HG03571 (cell line): ENCODE measurements at regions not wholly inside any gene's neighbourhood (a gene's known extent, or its start where the extent isn't known, plus 50 kb on each side); places are given as distances from the start of the nearest gene placed in this dataset.

Source experiments
- ATAC-seq: cut with Tn5 transposase; IDR thresholded peaks from one replicate; pipeline ENCODE4 v1.9.1; 2021; ENCODE audit not compliant: unreplicated experiment

DNA sequence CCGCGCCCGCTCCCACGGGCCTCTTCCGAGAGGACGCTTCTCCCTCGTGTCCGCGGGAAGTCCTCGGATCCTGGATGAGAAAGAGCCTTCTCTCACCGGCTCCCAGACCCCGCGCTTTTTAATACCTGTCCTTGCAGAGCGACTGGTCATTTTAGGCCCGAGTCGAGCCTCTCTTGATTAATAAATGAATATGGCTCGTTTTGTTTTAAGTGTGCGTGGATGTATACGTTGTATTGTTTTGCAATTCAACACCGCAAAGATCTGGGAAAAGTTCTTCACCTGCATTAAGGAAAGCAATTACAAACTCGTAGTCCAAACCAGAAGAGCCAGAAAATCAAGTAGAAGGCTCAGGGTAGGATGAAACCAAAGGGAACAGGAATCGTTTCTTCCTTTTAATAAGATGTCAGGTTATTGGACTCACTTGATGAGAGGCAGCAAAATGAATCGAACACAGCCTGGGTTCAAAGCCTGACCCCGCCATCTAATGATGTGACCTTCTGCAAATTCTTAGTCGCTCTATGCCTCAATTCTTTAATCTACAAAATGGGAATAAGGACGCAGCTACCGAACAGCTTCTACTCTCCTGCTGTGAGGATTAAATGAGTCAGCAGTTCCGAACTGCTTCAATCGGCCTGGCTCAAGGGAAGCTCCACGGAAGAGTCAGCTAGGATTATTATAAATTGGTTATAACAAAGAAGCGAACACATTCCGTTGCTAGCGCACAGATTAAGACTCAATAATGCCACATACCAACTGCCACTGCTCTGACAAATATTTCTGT is 277.8 kb upstream of the NEBL start:
- ATAC-seq, result no peak

DNA sequence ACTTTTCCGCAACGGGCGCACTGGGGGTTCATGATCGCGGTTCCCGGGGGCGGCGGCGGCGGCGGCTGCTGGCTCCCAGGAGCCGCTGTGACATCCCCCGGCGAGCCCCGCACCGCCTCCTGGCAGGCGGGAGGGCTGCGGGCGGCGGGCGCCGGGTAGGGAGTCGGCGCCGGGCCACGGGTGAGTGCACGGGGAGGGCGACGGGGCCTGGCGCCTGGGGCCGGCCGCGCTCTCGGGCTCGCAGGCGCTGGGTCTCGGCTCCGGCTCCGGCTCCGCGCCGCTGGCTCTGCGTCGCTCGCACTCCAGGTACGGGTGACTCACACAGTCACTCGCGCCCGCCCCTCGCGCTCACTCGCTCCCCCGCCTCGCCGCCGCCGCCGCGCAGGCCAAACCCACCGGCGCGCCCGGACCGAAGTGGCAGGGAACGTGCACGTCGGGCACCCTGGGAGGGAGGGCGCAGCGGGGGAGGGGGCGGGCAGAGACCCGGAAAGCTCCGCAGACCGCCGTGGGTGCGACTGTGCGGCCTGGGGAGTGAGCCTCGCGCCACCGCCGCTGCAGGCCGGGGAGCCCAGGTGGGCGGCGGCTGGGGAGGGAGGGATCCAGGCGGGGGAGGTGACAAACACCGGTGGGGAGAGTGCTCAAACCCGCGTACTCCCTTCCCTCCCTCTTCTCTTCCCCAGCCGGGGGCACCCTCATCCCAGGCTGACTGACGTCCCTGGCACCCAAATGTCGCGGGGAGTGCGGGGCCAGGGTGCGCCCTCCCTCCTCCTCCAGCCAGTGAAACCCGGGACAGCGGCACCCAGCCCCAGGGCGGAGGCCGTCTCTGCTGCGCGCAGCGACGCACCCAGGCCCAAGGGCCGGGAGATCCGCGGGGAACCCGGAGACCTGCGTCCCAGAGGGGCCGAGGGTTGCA is 276.9 kb upstream of the NEBL start:
- no peak for ATAC-seq

DNA sequence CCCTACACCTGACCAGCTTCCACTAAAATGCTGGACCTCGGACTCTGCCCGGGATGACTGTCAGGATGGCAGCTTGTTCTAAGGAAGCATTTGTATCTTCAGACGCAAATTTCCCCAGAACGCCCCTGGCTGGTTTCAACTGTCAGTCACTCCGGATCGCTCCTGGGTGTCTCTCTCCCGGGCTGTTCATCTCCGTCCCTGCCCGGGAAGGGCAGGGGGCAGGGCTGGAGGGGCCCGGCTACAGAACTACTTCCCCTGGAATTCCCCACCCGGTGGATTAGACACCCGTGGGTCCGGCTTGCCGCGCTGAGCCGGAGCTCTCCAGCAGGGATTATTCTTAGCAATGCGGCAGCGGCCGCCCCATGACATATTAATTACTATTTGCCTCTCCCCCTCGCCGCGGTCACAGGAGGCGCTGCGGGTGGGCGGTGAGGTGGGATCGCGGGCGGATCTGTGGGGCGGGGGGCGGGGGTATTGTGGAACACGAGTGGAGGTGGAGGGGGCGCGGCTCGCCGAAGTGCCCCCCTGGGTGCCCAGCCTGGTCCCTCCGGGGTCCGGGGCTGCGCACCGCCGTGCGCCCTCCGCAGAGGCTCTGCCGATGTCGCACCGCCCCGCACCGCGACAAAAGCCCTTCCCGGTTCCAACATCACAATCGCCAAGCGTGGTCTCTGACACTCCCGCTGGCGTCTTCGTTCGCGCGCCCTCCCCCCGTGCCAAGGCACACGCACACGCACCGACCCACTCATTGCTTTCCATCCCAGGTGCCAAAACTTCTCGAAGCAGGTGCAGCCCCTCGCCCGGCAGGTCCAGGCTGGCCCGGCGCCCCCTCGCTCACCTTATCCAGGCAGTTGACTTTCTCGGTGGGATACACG is 276.1 kb upstream of the NEBL start:
- no peak for ATAC-seq

DNA sequence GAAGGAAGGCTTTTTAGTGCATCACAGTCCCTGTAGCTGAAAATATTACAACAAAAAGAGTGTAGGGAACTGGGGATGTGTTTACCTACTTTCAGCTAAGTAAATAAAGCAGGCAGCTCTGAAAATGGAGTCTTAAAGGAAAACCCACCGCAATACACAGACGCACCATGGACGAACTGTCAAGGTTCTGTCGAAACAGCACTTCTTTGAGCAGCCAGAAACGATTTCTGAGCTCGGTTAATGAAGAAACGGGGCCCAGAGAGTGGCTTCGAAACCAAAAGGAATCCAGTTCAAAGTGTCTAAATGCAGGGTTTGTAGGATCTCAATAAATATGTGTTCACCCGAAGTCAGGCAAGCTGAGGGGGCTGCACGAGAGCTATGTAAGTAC is 275.4 kb upstream of the NEBL start:
- ATAC-seq, result no peak

DNA sequence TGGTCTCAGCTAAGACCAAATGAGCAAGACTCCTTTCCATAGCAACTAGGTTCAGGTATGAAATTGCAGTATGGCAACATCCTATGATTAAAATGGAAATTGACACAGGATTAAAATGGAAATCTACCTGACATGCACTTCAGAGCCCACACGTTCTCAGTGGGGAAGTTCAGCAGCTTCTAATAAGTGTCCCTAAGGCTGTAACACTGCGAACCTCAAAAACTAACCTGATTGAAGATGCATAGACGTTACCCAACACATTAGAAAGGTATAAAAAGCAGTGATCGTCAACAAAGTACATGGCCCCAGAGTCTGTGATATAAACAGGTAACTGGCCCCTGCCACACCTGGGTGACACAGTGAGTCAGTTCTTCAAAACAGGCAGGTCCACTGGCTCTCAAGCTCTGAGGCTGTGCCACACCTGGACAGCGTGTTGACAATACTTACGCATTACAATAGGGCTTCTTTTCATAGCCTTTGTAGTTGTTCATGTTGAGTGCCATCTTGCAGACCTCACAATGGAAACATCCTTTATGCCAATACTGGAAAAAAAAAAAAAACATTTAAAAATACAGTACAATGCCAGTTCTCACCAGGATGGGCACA is 274.9 kb upstream of the NEBL start:
- ATAC-seq, result no peak

DNA sequence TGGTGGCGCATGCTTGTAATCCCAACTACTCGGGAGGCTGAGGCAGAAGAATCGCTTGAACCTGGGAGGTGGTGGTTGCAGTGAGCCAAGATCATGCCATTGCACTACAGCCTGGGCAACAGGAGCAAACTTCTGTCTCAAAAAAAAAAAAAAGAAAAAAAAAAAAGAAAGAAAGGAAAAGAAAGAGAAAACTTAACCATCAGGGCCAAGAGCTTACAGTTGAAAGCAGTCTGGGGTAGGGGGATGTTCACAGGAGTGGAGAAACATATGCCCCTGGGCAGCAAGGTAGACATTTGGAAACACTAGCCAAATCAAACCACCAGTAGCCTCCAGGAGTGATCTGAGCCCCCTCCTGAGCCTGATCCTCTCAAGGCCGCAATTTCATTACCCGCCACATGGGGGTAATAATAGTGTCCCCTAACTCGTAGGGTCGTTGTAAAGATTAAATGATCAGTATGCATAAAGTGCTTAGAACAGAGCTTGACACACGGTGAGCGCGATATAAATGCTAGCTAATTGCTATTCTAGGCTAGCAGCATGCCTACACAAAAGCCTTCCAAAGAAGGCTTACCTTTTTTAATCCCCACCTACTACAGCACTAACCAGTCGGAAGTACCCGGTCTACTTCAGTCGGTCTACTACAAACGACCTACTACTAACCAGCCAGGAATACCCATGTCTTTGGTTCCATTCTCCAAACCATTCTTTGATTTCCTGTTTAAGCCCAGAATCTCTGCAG is 274.3 kb upstream of the NEBL start:
- ATAC-seq, result no peak

DNA sequence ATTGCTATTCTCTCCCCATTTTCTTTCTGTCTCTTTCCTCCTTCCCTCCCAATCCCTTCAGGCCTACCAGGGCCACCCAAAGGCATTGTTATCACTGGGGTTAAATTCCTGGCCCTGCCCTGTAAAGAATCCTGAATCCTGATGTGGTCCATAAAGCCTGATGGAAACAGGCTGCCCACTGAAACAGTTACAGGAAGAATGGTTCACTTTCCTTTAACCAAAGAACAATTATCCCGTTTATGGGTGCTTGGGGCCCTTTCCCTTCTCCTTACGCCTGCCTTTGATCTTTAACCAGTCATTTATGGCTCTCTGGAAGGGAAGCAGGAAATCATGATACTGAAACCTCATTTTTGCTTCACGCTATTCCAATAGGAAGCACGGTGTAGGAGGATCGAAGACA is 273.1 kb upstream of the NEBL start:
- ATAC-seq, result no peak

DNA sequence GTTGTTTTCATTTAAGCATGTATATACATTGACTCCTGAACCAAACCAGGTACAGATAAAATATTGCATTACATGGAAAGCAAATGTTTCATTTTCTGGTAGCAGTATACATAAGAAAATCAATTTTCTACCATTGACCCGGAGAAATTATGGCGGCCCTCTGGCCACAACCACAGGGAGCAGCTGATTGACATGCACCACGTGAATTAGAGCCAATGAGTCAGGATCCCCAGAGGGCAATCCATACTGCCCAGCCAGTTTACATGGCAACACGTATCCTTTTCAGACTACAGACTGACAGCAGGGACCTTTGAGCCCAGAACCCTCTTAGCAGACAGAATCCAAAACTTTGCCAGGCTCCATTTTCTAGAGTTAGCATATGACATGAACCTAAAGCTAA is 272.2 kb upstream of the NEBL start:
- no peak for ATAC-seq

DNA sequence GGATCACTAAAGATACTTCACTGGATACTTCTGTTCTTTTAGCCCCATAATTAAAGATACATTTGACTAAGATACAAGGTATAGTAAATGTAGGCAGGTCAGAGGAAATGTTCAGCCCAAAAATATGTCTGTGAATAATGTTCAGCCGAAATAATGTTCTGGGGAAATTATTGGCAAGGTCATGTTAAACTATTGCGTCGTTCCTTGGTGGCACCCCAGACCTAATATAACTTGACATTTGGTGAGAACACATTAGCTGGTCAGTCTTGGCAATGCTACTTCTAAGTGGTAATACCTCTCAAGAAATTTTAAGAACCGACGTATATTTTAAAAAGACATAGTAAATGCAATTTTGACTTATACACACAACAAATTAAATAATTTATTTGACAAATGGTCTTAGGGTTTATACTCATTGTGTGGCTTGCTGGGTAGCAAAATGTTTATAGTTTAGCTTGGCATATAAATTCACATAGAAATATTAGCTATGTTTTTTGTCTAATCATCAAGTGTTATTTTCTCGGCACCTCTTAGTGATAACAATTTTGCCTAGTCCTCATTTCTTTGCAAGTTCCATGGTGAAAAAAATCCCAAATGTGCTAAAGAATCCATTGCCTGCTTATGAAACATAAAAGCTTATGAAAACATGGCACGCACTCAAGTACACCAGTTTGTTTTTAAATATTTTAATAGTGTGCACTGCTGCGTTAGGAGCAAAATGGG is 270.3 kb upstream of the NEBL start:
- no peak for ATAC-seq

DNA sequence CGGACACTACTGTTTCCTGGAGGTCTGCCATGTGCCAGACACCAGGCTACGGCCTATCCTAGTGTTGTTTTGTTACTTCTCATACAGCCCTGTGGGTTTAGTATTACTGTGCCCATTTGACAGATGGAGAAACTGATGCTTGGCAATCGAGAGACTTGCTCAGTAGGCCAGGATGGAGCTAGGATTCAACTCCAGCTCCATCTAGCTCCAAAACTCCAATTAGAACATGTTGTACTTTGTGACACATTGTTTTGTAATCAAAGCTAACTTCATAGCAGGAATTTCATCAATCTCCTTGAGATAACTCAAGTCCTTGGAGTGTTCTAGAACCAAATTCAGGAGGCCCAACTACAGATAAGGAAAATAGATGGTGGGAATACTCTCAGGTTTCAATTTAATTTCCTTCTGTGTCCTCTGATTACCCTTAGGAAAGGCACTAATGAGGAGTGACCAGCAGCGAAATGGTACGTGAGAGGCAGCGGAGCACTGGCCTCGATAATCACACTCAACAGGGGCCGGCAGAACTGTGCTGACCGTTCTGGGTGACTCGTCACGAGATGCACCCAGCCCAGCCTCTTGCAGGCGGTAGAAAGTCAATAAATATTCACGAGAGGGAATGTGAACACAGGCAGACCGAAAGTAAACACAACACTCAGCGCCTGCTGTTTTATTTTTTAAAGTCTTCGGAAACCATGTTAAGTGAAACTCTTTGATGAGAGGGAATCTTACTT is 269.6 kb upstream of the NEBL start:
- ATAC-seq, result no peak

DNA sequence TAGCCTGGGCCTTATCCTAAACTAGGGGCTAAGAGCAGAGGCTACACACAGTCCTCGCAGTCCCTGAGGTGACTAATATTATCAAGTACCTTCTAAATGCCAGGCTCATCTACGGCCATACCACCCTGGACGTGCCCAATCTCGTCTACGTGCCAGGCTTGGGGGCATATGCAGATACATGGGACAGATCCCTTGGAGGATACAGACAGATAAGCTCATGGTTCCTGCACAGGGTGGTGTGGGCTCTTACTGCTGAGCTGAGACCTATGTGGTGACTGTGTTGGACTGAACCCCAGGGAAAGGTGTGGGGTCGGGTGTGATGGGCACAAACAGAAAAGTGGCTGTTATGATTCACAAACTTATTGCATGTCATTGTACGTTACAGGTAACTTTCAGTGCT is 268.4 kb upstream of the NEBL start:
- no peak for ATAC-seq

DNA sequence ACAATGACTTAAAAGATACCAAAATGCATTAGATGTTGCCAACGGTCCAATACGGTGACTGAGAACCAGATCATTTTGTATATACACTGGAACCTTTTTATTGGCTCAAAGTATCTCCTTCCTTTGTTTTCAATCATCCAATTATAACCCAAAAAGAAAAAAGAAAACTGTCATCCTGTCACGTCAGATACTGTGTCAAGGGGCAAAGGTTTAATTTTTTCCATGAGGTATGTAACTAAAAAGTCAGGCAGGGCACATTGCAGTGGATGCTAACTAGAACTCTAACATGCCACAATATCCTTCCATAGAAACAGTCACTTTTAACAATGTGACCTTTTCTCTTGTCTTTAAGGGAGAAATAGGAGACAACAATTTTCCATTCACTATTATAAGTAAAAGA is 267.6 kb upstream of the NEBL start:
- no peak for ATAC-seq

DNA sequence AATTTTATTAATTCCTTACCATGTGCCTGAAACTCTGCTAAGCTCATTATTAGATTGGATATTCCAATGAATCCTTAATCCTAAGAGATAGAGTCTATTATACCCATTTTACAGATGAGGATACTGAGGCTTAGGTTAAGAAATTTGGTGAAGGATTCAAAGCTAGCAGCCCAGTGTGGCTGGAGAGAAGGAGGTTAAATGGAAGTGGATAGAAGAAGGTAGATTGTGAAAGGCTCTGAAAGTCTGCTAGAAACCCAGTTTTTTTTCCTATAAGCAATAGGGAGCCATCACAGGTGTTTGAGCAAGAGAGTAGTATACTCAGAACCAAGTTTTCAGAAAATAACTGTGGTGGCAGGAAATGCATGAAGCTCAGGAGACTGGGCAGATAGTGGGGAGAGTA is 265.8 kb upstream of the NEBL start:
- no peak for ATAC-seq

DNA sequence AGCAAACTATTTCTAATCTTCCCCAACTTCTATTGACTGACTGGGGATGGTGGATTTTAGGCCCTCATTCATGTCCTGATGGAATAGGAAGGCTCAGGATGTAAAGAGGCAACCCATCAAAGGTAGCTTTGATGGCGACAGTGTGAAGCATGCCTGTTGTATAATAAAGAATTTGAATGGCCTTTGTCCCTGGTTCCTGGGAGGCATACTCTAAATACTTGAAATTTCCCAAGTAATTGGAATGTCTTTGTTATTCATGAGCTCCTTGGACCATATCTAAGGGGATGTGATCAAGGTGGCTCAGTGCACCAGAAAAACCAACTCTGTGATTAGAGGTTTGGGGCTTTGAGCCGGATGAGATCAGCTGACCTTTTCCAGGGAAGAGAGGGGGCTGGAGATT is 264.5 kb upstream of the NEBL start:
- ATAC-seq, result no peak

DNA sequence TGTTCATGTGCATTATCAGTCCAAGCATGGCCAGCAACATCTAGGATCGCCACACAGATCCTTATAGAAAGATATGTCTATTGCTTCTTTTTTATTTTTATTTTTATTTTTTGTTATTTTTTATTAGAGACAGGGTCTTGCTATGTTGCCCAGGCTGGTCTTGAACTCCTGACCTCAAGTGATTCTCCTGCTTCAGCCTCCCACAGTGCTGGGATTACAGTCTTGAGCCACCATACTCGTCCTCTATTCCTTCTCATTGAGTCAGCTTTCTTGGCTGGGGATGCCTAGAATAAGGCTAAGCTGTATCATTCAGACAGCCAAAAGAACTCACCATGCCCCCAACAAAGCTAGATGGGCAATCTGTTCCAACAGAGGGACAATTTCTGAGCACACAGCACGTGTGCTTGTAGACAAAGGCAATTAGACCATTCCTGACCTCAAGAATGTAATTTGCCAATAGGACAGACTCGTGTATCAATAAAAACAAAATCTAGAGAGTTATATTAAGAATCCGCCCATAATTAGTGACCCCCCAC is 264.0 kb upstream of the NEBL start:
- no peak for ATAC-seq

DNA sequence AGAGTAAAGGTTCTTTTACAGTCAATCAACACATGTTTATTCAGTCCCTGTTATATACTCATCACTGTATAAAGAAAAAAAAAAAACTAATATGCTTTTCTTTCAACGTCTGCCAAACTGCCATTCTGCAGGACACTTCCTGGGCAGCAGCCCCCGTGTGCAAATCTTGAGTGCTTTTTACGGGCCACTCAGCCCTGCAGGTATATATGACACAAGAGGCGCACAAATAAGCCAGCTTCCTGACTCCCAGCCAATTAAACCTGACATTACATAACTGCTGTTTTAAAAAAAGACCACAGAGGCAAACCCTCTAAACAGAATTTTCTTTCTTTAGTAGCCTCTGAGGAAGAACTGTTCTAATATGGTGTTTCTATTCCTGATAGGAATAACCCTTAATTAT is 263.0 kb upstream of the NEBL start:
- no peak for ATAC-seq

DNA sequence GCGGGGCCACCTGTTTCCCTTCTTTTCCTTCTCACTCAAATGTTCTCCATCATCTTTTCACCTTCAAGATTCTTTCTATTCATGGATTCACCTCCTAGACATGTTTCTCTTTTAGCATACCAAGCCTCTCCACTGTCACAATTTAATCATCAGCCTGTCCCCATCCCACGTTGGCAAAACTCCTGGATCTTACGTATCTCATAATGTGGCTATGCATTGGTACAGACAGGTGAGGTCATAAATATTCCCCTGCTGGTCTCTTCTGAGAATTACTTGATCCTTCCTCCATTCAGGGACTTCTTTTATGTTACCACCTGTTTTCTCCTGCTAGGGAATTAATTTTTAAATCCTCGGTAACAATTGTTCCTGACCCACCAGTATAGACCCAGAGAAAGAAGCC is 262.6 kb upstream of the NEBL start:
- no peak for ATAC-seq

DNA sequence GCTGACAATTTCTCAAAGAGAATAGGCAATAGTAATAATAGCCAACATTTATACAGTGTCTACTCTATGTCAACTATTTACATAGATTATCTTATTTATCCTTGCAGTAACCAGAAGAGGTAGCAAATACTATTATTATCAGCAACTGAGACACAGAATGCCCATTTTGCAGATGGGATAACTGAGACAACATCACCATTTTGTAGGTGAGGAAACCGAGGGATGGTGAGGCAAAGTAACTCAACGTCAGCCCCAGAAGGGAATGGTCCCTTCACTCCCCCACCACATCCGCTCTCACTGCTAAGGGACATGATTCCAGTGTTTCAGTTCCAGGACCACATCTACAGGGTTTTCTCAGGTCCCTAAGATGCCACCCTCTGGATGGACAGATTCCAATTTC is 261.2 kb upstream of the NEBL start:
- ATAC-seq, result no peak

DNA sequence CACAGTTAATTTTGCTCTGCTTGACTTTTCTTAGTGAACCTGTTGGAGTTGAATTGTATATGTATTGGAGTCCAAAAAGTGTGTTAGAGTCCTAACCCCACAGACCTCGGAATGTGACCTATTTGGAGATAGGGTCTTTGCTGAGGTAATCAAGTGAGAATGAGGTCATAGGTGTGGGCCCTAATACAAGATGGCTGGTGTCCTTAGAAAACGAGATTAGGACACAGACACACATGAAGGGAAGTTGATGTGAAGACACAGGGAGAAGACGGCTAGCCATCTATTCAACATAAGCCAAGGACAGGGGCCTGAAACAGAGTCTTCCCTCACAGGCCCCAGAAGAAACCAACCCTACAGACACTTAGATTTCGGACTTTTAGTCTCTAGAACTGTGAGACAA is 260.6 kb upstream of the NEBL start:
- ATAC-seq, result no peak
